ENCODE measurements at regions not wholly inside any gene's neighbourhood (a gene's known extent, or its start where the extent isn't known, plus 50 kb on each side); places are given as distances from the start of the nearest gene placed in this dataset.
"Not testable (repeated sequence)": the region's sequence is repeated elsewhere in the genome, so short reads cannot be mapped to it uniquely, and the experiment has no call there.

GRCh38 chr3:27779176-27779575 is 57.1 kb upstream of the EOMES start:
- FAIRE-seq = no peak
- no peak for DNase-seq (ENCODE audit: insufficient read length, low spot score)
- no peak for TF ChIP-seq POLR2A (IDR thresholded peaks at IDR 0.05; ENCODE audit: low read depth, low read length)

GRCh38 chr3:27789420-27789819 is 67.3 kb upstream of the EOMES start:
- FAIRE-seq = no peak
- DNase-seq (ENCODE audit: insufficient read length, low spot score) = no peak
- no peak for TF ChIP-seq POLR2A (IDR thresholded peaks at IDR 0.05; ENCODE audit: low read depth, low read length)

DNA sequence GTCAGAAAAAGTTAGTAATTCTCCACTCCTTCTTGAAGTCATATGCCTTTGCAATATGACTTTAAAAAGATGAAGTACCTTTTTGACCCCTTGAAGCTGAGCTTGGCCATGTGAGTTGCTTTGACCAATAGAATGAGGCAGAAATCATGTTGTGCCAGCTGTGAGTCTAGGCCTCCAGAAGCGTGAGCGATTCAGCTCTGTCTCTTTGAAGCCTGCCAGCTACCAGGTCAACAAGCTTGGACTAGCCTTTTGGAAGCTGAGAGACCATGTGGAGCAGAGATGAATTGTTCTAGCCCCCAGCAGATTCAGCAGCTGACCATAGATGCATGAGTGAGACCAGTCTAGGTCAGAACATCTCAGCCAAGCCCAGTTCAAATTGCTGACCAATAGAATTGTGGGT is 69.8 kb upstream of the EOMES start:
- no peak for TF ChIP-seq POLR2A (IDR thresholded peaks at IDR 0.05; ENCODE audit: low read depth, low read length)
- FAIRE-seq = peak; percentile 41
- DNase-seq (ENCODE audit: insufficient read length, low spot score) = no peak

DNA sequence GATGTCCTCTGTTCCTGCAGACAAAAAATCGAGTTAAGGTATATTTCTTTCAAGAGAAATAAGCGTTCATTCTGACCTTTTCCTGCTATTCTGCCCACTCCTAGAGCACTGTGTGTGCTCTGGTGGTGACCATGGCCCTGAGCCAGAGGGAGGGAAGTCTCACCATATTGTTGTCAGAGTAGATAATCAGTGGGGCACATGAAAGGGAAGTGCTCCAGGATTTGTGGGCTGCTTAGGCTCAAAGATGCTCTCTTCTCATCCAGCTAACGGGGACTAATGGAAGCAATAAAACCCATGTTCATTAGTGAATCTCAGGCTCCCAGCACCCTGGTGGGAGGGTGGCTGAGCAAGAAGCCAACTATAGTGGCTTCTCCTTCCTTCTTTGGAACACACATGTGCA is 70.7 kb upstream of the EOMES start:
- TF ChIP-seq POLR2A (IDR thresholded peaks at IDR 0.05; ENCODE audit: low read depth, low read length) = no peak
- no peak for FAIRE-seq
- no peak for DNase-seq (ENCODE audit: insufficient read length, low spot score)

GRCh38 chr3:27794211-27794610 is 72.1 kb upstream of the EOMES start:
- no peak for FAIRE-seq

GRCh38 chr3:27796365-27796875 is 74.3 kb upstream of the EOMES start:
- FAIRE-seq = no peak
- no peak for DNase-seq (ENCODE audit: insufficient read length, low spot score)
- no peak for TF ChIP-seq POLR2A (IDR thresholded peaks at IDR 0.05; ENCODE audit: low read depth, low read length)

More at GRCh38 chr3:27794211-27794610, 72.1 kb upstream of the EOMES start:
- TF ChIP-seq POLR2A (IDR thresholded peaks at IDR 0.05; ENCODE audit: low read depth, low read length) = no peak
- no peak for DNase-seq (ENCODE audit: insufficient read length, low spot score)

GRCh38 chr3:27797773-27798172 is 75.7 kb upstream of the EOMES start:
- TF ChIP-seq POLR2A (IDR thresholded peaks at IDR 0.05; ENCODE audit: low read depth, low read length) = no peak
- FAIRE-seq = no peak
- DNase-seq (ENCODE audit: insufficient read length, low spot score) = no peak

DNA sequence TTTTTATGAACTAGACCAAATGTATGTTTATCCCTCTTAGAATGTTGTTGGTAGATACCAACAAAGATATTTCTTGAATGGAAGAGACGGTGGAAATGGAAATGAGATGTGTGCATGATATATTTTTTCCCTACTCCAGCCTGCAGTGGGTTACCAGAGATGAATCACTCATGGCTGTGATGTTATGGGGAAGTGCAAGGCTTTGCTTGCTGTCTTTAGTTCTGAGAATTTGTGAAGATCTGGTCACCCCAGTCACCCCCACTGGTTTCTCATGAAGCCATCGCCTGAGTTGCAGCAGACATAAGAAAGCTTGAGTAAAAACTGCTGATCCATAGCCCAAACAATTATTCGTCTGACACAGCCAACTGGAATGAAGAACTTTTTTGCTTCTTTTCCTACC is 78.1 kb upstream of the EOMES start:
- DNase-seq (ENCODE audit: insufficient read length, low spot score) = no peak
- no peak for FAIRE-seq
- no peak for TF ChIP-seq POLR2A (IDR thresholded peaks at IDR 0.05; ENCODE audit: low read depth, low read length)

GRCh38 chr3:27802425-27802824 is 80.3 kb upstream of the EOMES start:
- FAIRE-seq = no peak
- no peak for DNase-seq (ENCODE audit: insufficient read length, low spot score)
- no peak for TF ChIP-seq POLR2A (IDR thresholded peaks at IDR 0.05; ENCODE audit: low read depth, low read length)

DNA sequence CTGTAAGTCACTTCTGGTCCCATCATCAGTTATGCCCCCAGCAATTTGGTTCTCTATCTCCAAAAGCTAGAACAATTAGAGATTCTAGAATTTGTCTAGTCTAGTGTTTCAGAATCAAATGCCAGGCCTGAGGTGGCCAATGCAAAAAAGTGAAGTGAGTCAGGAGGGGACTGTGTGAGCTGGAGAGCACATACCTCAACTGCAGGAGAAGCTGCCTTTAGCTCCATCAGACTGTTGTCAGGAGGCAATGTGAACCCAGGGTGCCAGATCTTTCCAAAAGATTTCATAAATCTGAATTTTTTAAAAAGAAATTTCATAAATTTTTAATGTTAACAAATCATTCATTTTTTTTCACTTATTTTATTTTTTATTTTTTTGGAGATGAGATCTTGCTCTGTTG is 80.7 kb upstream of the EOMES start:
- DNase-seq (ENCODE audit: insufficient read length, low spot score) (no peak), FAIRE-seq (no peak)
- TF ChIP-seq POLR2A (IDR thresholded peaks at IDR 0.05; ENCODE audit: low read depth, low read length) = no peak

DNA sequence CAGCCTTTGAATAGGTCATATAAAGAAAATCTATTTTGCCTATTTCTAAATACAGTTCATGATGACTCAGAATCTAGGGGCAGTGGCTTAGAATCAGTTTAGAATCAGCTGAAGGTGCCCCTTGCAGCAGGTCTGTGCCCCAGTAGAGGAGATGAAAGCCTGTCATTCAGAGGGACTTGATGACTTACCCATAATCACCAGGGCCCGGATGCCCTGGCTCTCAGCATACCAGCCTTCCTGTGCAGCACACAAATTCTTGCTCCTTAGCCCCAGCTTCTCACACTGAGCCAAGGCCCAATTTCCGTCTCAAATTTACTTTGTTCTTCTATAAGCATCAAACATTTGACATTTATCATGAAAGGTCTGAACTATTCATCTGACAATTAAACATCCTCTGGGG is 83.2 kb upstream of the EOMES start:
- TF ChIP-seq POLR2A (IDR thresholded peaks at IDR 0.05; ENCODE audit: low read depth, low read length) = no peak
- DNase-seq (ENCODE audit: insufficient read length, low spot score) (no peak), FAIRE-seq (no peak)

- no peak for TF ChIP-seq POLR2A (IDR thresholded peaks at IDR 0.05; ENCODE audit: low read depth, low read length)
- FAIRE-seq = no peak
- no peak for DNase-seq (ENCODE audit: insufficient read length, low spot score)
These were observed 91.1 kb upstream of the EOMES start for GRCh38 chr3:27813255-27813654.

DNA sequence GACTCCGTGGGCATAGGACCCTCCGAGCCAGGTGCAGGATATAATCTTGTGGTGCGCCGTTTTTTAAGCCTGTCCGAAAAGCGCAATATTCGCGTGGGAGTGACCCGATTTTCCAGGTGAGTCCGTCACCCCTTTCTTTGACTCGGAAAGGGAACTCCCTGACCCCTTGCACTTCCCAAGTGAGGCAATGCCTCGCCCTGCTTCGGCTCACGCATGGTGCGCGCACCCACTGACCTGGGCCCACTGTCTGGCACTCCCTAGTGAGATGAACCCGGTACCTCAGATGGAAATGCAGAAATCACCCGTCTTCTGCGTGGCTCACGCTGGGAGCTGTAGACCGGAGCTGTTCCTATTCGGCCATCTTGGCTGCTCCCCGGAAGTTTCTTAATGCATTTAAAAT is 99.5 kb upstream of the EOMES start:
- DNase-seq (ENCODE audit: insufficient read length, low spot score); FAIRE-seq: not testable (repeated sequence)

GRCh38 chr3:27824312-27825200 is 102.4 kb upstream of the EOMES start:
- DNase-seq (ENCODE audit: insufficient read length, low spot score) (no peak), FAIRE-seq (no peak)
- TF ChIP-seq POLR2A (IDR thresholded peaks at IDR 0.05; ENCODE audit: low read depth, low read length) = no peak

- no peak for DNase-seq (ENCODE audit: insufficient read length, low spot score)
- TF ChIP-seq POLR2A (IDR thresholded peaks at IDR 0.05; ENCODE audit: low read depth, low read length) = no peak
- FAIRE-seq = no peak
These were observed 104.3 kb upstream of the EOMES start for GRCh38 chr3:27826448-27826847.
